ENCODE measurements at regions not wholly inside any gene's neighbourhood (a gene's known extent, or its start where the extent isn't known, plus 50 kb on each side); places are given as distances from the start of the nearest gene placed in this dataset.

DNA sequence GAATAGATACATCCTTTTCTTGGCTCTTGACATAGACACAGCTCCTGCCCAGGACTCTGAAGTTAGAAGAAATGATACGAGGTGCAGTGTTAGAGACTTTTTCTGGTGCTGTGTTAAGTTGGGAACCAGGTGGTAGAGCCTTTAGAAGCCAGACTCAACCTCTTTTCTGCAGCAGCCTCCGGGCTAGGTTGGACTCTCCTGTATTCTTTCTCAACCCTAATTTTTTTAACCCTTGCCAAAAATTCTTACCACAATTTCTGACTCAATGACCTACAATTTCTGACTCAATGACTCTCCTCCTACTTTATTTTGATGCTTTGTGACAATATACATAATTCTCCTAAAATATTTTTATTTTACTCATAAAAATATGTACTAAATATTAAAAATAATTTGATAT lies 127.4 kb upstream of the PRL start:
- Mint-ChIP-seq H3K27me3 (ENCODE audit: low read depth) (no peaks in the 10 kb centered on the region), H3K36me3 (peaks cover 11% of the 10 kb centered on the region), H3K4me1 (peaks cover 3% of the 10 kb centered on the region; the same call in 1 of the 2 replicates), H3K9me3 (peaks cover 13% of the 10 kb centered on the region), H3K27ac (no peak overlapping the region), H3K4me3 (no peak overlapping the region)
- no peak for TF ChIP-seq ZNF671 (CRISPR knock-in tag; IDR thresholded peaks at IDR 0.05)
- TF ChIP-seq, protein P1, sequence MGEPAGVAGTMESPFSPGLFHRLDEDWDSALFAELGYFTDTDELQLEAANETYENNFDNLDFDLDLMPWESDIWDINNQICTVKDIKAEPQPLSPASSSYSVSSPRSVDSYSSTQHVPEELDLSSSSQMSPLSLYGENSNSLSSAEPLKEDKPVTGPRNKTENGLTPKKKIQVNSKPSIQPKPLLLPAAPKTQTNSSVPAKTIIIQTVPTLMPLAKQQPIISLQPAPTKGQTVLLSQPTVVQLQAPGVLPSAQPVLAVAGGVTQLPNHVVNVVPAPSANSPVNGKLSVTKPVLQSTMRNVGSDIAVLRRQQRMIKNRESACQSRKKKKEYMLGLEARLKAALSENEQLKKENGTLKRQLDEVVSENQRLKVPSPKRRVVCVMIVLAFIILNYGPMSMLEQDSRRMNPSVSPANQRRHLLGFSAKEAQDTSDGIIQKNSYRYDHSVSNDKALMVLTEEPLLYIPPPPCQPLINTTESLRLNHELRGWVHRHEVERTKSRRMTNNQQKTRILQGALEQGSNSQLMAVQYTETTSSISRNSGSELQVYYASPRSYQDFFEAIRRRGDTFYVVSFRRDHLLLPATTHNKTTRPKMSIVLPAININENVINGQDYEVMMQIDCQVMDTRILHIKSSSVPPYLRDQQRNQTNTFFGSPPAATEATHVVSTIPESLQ (CRISPR knock-in tag; IDR thresholded peaks at IDR 0.05): no peak
- no peak for TF ChIP-seq ZNF416 (CRISPR knock-in tag; IDR thresholded peaks at IDR 0.05)
- no peak for TF ChIP-seq PRRX2 (CRISPR knock-in tag; IDR thresholded peaks at IDR 0.05)
- TF ChIP-seq ZBTB43 (CRISPR knock-in tag; IDR thresholded peaks at IDR 0.05): no peak
- TF ChIP-seq, protein P2, sequence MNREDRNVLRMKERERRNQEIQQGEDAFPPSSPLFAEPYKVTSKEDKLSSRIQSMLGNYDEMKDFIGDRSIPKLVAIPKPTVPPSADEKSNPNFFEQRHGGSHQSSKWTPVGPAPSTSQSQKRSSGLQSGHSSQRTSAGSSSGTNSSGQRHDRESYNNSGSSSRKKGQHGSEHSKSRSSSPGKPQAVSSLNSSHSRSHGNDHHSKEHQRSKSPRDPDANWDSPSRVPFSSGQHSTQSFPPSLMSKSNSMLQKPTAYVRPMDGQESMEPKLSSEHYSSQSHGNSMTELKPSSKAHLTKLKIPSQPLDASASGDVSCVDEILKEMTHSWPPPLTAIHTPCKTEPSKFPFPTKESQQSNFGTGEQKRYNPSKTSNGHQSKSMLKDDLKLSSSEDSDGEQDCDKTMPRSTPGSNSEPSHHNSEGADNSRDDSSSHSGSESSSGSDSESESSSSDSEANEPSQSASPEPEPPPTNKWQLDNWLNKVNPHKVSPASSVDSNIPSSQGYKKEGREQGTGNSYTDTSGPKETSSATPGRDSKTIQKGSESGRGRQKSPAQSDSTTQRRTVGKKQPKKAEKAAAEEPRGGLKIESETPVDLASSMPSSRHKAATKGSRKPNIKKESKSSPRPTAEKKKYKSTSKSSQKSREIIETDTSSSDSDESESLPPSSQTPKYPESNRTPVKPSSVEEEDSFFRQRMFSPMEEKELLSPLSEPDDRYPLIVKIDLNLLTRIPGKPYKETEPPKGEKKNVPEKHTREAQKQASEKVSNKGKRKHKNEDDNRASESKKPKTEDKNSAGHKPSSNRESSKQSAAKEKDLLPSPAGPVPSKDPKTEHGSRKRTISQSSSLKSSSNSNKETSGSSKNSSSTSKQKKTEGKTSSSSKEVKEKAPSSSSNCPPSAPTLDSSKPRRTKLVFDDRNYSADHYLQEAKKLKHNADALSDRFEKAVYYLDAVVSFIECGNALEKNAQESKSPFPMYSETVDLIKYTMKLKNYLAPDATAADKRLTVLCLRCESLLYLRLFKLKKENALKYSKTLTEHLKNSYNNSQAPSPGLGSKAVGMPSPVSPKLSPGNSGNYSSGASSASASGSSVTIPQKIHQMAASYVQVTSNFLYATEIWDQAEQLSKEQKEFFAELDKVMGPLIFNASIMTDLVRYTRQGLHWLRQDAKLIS (CRISPR knock-in tag; IDR thresholded peaks at IDR 0.05; ENCODE audit: borderline replicate concordance): no peak
- CTCF ChIA-PET: no interaction called here
- ATAC-seq (no peak), DNase-seq (ENCODE audit: low spot score) (no peak)
- POLR2A ChIA-PET: no interaction called here

DNA sequence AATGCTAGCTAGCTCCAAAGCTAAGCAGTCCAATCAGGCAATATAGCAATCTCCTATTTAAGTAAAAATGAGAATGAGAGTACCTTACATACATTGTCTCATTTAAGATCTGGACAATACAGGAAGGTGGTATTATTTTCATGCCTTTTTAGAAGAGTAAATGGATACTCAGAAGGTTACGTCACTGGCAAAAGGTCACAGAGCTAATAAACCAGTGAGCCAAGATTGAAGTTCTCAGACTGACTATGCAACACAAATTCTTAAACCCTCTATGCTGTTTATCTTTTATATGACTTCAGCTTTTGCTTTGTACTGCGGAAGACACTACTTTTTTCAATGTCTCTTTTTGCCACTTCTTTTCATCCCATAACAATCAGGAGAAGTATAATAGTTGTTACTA lies 135.2 kb upstream of the PRL start:
- no peak overlapping the region for H3K27ac Mint-ChIP-seq
- no peaks in the 10 kb centered on the region; the same call in 1 of the 2 replicates for H3K36me3 Mint-ChIP-seq
- H3K4me3 Mint-ChIP-seq: no peak overlapping the region
- ChIA-PET CTCF (no interaction called here), POLR2A (no interaction called here)
- no peak for DNase-seq (ENCODE audit: low spot score)
- peaks cover 3% of the 10 kb centered on the region; the same call in 1 of the 2 replicates for H3K4me1 Mint-ChIP-seq
- no peaks in the 10 kb centered on the region for H3K27me3 Mint-ChIP-seq (ENCODE audit: low read depth)
- ATAC-seq: no peak
- TF ChIP-seq SOX15 (CRISPR knock-in tag; IDR thresholded peaks at IDR 0.05): no peak
- no peak for TF ChIP-seq MAX (CRISPR knock-in tag; IDR thresholded peaks at IDR 0.05)
- H3K9me3 Mint-ChIP-seq: peaks cover 3% of the 10 kb centered on the region

DNA sequence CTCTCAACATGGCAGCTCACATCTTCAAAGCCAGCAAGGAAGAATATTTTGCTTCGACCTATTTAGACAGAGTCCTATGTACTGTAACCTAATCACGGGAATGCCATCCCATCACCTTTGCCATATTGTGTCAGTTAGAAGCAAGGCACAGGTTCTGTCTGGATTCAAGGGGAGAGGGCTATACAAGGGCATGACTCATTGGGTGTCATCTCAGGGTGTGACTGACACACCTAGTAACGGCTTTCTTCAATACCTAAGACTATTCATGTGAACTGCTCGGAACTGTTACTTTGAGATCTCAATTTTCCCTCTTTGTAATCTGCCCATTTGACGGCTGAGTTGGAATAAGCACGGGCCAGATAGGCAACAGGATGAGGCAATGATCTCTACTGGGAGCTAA lies 135.6 kb upstream of the HDGFL1 start:
- ChIA-PET POLR2A (no interaction called here), CTCF (no interaction called here)
- Mint-ChIP-seq H3K4me1 (no peaks in the 10 kb centered on the region), H3K27ac (no peak overlapping the region), H3K9me3 (peaks cover 3% of the 10 kb centered on the region), H3K27me3 (ENCODE audit: low read depth) (no peaks in the 10 kb centered on the region), H3K36me3 (no peaks in the 10 kb centered on the region; the same call in 1 of the 2 replicates), H3K4me3 (no peak overlapping the region)
- no peak for TF ChIP-seq ZNF263 (CRISPR knock-in tag; IDR thresholded peaks at IDR 0.05; ENCODE audit: low read depth)
- no peak for TF ChIP-seq ATF1 (CRISPR knock-in tag; IDR thresholded peaks at IDR 0.05)
- TF ChIP-seq, protein P3, sequence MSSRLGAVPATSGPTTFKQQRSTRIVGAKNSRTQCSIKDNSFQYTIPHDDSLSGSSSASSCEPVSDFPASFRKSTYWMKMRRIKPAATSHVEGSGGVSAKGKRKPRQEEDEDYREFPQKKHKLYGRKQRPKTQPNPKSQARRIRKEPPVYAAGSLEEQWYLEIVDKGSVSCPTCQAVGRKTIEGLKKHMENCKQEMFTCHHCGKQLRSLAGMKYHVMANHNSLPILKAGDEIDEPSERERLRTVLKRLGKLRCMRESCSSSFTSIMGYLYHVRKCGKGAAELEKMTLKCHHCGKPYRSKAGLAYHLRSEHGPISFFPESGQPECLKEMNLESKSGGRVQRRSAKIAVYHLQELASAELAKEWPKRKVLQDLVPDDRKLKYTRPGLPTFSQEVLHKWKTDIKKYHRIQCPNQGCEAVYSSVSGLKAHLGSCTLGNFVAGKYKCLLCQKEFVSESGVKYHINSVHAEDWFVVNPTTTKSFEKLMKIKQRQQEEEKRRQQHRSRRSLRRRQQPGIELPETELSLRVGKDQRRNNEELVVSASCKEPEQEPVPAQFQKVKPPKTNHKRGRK (CRISPR knock-in tag; IDR thresholded peaks at IDR 0.05; ENCODE audit: borderline replicate concordance): no peak
- TF ChIP-seq ZNF219 (CRISPR knock-in tag; IDR thresholded peaks at IDR 0.05; ENCODE audit: borderline replicate concordance): no peak
- no peak for TF ChIP-seq PRDM15 (CRISPR knock-in tag; IDR thresholded peaks at IDR 0.05)
- TF ChIP-seq, protein P4, sequence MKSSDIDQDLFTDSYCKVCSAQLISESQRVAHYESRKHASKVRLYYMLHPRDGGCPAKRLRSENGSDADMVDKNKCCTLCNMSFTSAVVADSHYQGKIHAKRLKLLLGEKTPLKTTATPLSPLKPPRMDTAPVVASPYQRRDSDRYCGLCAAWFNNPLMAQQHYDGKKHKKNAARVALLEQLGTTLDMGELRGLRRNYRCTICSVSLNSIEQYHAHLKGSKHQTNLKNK (CRISPR knock-in tag; IDR thresholded peaks at IDR 0.05): no peak
- TF ChIP-seq JAZF1 (CRISPR knock-in tag; IDR thresholded peaks at IDR 0.05): no peak
- no peak for TF ChIP-seq KAT7 (CRISPR knock-in tag; IDR thresholded peaks at IDR 0.05; ENCODE audit: borderline replicate concordance)
- no peak for TF ChIP-seq NFATC4 (CRISPR knock-in tag; IDR thresholded peaks at IDR 0.05)
- TF ChIP-seq, protein P5, sequence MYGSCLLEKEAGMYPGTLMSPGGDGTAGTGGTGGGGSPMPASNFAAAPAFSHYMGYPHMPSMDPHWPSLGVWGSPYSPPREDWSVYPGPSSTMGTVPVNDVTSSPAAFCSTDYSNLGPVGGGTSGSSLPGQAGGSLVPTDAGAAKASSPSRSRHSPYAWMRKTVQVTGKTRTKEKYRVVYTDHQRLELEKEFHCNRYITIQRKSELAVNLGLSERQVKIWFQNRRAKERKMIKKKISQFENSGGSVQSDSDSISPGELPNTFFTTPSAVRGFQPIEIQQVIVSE (CRISPR knock-in tag; IDR thresholded peaks at IDR 0.05; ENCODE audit: borderline replicate concordance): no peak
- TF ChIP-seq GABPB1 (CRISPR knock-in tag; IDR thresholded peaks at IDR 0.05): no peak
- no peak for TF ChIP-seq ZNF232 (CRISPR knock-in tag; IDR thresholded peaks at IDR 0.05)
- DNase-seq (ENCODE audit: low spot score): no peak
- no peak for ATAC-seq
